AG04449 (cell line): ENCODE measurements at regions not wholly inside any gene's neighbourhood (a gene's known extent, or its start where the extent isn't known, plus 50 kb on each side); places are given as distances from the start of the nearest gene placed in this dataset.

ENCODE experiments used
- CTCF ChIA-PET: fragments of 350-600 bp; formaldehyde crosslinking; extraction: SDS; loops from one replicate; lab custom pipeline; 2021; ENCODE audit warnings: antibody characterized with exemption; lab: Yijun Ruan, JAX
- POLR2A ChIA-PET: fragments of 400-600, 350-600 bp; formaldehyde crosslinking; extraction: SDS; loops from one replicate; lab custom pipeline; 2020; ENCODE audit warnings: antibody characterized with exemption, inconsistent platforms; lab: Yijun Ruan, JAX
- DNase-seq: peaks from one replicate; pipeline ENCODE4 v3.0.0-alpha.2; 2010; ENCODE audit warnings: low read depth, low spot score
- H3K4me3 ChIP-seq: 2 replicates; pipeline ENCODE4 v1.5.1; 2011; ENCODE audit warnings: low read depth, mild to moderate bottlenecking, control low read depth, low read length
- TF ChIP-seq, protein P1 (sequence below): IDR thresholded peaks from one replicate; pipeline ENCODE4 v1.5.1; 2011; ENCODE audit warnings: mild to moderate bottlenecking, moderate library complexity, low read length, control low read depth, inconsistent platforms; ENCODE audit not compliant: insufficient read depth; ENCODE audit errors: missing control alignments

DNA sequence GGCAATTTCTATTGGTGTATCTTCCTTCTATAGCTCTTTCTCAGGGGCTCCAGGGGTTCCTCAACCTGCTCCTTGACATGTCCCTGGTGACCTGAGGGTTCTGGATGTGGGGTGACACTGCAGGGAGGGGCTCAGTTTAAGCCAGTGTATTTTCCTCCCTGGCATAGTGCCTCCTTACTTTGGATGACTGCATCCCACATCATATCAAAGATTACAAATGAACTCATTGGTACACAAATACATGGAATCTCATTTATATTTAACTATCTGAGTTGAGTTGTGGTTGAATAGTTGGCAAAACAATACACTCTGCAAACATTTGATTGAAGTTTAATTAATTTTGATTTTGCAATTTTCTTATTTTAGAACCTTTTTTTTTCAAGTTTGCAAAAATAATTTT is 268.2 kb upstream of the SKOR2 start:
- CTCF ChIA-PET = no interaction called here
- TF ChIP-seq, protein P1, sequence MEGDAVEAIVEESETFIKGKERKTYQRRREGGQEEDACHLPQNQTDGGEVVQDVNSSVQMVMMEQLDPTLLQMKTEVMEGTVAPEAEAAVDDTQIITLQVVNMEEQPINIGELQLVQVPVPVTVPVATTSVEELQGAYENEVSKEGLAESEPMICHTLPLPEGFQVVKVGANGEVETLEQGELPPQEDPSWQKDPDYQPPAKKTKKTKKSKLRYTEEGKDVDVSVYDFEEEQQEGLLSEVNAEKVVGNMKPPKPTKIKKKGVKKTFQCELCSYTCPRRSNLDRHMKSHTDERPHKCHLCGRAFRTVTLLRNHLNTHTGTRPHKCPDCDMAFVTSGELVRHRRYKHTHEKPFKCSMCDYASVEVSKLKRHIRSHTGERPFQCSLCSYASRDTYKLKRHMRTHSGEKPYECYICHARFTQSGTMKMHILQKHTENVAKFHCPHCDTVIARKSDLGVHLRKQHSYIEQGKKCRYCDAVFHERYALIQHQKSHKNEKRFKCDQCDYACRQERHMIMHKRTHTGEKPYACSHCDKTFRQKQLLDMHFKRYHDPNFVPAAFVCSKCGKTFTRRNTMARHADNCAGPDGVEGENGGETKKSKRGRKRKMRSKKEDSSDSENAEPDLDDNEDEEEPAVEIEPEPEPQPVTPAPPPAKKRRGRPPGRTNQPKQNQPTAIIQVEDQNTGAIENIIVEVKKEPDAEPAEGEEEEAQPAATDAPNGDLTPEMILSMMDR = no peak
- DNase-seq = no peak
- POLR2A ChIA-PET = no interaction called here
- no peak overlapping the region for H3K4me3 ChIP-seq

DNA sequence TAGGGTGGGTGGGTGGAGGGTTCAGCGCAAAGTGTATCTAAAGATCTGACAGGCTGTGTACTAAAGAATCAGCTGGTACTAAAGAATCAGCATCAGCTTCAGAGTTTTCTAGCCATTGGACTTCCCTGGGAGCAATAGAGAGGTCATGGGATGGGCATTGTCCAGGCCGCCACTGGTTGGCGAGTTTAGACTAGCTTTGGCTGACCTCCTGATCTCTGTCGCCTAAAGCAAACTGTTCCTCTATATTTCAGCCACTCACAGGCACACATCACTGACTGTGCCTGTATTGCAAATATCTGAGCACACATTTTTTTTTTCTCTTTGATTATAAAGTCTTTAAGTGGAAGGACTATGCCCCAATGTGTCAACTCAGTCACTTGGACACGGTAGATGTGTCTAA is 267.8 kb upstream of the SKOR2 start:
- H3K4me3 ChIP-seq = no peak overlapping the region
- no peak for DNase-seq
- ChIA-PET POLR2A (no interaction called here), CTCF (no interaction called here)
- TF ChIP-seq, protein P1 = no peak

DNA sequence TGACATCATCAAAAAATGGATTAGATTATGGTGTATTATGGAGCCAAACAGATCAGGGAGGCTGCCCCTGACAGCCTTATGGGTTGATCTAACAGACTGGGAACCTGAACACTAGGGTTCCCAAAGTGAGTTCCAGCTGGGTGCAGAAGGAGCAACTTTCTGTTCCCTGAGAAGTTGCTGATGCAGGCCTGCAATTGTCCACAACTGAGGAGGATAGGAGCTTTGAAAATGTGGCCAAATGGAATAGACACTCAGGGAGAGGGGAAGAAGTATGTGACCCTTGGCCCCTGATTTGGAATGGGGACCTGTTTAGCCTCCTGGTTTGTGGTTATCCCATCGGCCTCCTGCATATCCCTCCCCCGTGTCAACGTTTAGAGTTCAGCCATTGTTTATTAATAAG is 262.2 kb upstream of the SKOR2 start:
- TF ChIP-seq, protein P1 = no peak
- POLR2A ChIA-PET = no interaction called here
- H3K4me3 ChIP-seq = no peak overlapping the region
- CTCF ChIA-PET = no interaction called here
- DNase-seq = no peak

DNA sequence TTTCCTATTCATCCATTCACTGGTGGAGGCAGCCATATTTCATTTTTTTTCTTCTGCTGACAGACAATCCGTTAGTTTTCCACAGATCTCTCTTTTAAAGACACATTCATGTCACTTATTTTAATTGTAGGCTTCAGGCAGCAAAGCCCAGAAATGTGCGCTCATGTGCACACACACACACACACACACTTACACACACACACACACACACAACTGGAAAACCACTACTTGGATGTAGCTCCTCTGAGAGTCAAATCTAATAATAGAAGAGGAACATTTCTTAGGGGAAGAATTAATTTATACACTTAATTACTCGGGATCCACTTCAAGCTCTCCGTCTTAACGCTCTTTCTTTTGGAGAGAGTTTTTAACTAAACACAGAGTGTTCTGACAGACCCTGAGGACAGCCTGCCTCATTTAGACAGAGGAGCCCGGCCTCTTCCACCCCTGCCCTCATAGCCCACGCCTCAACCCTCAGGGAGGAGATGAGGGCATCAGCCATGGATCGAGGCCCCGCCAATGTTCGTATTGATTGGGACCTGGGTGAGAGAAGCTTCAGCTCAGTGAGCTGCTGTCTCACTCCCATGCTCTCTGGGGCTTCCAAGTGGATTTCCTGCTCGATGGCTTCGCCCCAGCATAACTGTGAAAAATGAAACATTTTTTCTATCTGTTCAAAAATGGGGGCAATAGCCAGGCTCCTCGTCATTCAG is 261.4 kb upstream of the SKOR2 start:
- TF ChIP-seq, protein P1 = no peak
- ChIA-PET CTCF (no interaction called here), POLR2A (no interaction called here)
- H3K4me3 ChIP-seq = no peak overlapping the region
- DNase-seq = no peak

DNA sequence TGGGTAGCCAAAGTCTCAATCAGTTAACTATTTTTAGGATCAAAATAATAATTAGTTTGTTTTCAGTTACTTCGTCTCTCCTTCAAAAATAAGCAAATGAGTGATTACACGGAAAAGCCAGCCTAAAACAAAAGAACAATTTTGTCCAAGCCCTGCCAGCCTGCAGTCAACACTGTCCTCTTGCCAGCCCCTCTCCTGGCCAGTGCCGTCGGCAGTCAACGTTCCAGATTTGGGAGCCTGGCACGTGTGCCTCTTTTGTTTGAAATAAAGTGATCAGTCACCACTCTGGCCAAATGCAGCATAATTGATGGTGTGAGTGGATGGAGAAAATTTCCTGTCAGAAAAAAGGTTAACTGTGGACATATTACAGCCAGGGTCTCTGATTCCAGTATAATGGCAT is 260.6 kb upstream of the SKOR2 start:
- H3K4me3 ChIP-seq = no peak overlapping the region
- TF ChIP-seq, protein P1 = no peak
- no peak for DNase-seq
- CTCF ChIA-PET = no interaction called here
- POLR2A ChIA-PET = no interaction called here

DNA sequence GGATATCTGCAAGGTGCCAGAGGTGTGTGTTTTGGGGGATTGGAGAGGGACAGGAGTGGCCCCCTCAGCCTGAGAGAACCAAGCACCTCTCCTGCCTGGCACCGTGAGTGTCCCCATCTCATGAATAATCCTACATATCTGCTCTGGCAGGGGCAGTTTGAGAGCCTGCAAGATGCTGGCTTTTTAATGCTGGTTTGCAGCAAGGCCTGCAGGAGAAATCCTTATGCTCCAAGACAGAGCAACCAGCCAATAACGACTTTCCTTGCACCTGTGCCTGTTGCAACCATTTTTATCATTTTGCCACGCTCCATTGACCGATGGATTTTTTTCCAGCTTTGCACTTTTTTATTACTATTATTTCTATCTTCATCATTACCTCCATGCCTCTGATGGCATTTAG is 259.4 kb upstream of the SKOR2 start:
- no peak overlapping the region for H3K4me3 ChIP-seq
- POLR2A ChIA-PET = no interaction called here
- CTCF ChIA-PET = no interaction called here
- TF ChIP-seq, protein P1 = no peak
- DNase-seq = no peak
